IMR-90 (cell line): ENCODE measurements at regions not wholly inside any gene's neighbourhood (a gene's known extent, or its start where the extent isn't known, plus 50 kb on each side); places are given as distances from the start of the nearest gene placed in this dataset.

Experiments used
- ATAC-seq: fragments of 200-7000 bp; cut with Tn5 transposase; 2 replicates; pipeline ENCODE4 v1.9.1; 2020; ENCODE audit warnings: low read depth, mild to moderate bottlenecking, moderate library complexity
- BruUV-seq: library from RNA; stranded (reverse); fragments of 400-500 nt; replicated peaks from 2 replicates; lab custom pipeline; 2021; lab: Mats Ljungman, UMichigan
- CTCF ChIA-PET: fragments of 300-600 bp; formaldehyde crosslinking; extraction: SDS; loops from one replicate; lab custom pipeline; 2021; ENCODE audit warnings: antibody characterized with exemption; lab: Yijun Ruan, JAX
- POLR2A ChIA-PET: fragments of 300-600 bp; sonication (Branson Sonifier 250); formaldehyde crosslinking; loops from one replicate; lab custom pipeline; 2022; ENCODE audit warnings: antibody characterized with exemption; ENCODE audit not compliant: unreplicated experiment; lab: Charles Lee
- DNase-seq: peaks from one replicate; pipeline ENCODE4 v3.0.0; 2013
- H2AFZ ChIP-seq: replicated peaks from 2 replicates; pipeline ENCODE3; 2013; ENCODE audit warnings: low read length, mild to moderate bottlenecking; ENCODE audit not compliant: poor library complexity
- H2AK5ac ChIP-seq: 2 replicates; pipeline ENCODE4 v1.6.1; 2013; ENCODE audit warnings: low read depth, low read length, inconsistent platforms
- H2AK9ac ChIP-seq: replicated peaks from 2 replicates; pipeline ENCODE3; 2013; ENCODE audit warnings: mild to moderate bottlenecking, low read depth, low read length, moderate library complexity; ENCODE audit not compliant: poor library complexity
- H2BK120ac ChIP-seq: 2 replicates; pipeline ENCODE4 v1.6.1; 2013; ENCODE audit warnings: low read depth, low read length, inconsistent platforms
- H2BK15ac ChIP-seq: 3 replicates; pipeline ENCODE4 v1.6.1; 2013; ENCODE audit warnings: low read depth, low read length, inconsistent platforms
- H2BK20ac ChIP-seq: 2 replicates; pipeline ENCODE4 v1.6.1; 2013; ENCODE audit warnings: low read depth, mild to moderate bottlenecking, inconsistent platforms, low read length, moderate library complexity
- H2BK5ac ChIP-seq: 2 replicates; pipeline ENCODE4 v1.6.1; 2013; ENCODE audit warnings: mild to moderate bottlenecking, low read depth, low read length, inconsistent platforms; ENCODE audit not compliant: poor library complexity, severe bottlenecking
- H3K14ac ChIP-seq: replicated peaks from 2 replicates; pipeline ENCODE4 v1.6.1; 2013; ENCODE audit warnings: low read depth, low read length, inconsistent platforms
- H3K18ac ChIP-seq: 2 replicates; pipeline ENCODE4 v1.6.1; 2013; ENCODE audit warnings: low read depth, low read length, control low read depth
- H3K23ac ChIP-seq: 2 replicates; pipeline ENCODE4 v1.6.1; 2013; ENCODE audit warnings: low read depth, low read length, inconsistent platforms
- H3K27ac ChIP-seq: 2 replicates; pipeline ENCODE4 v1.5.1; 2013; ENCODE audit warnings: mild to moderate bottlenecking, control low read depth, low read length; ENCODE audit not compliant: insufficient read depth
- H3K27me3 ChIP-seq: 2 replicates; pipeline ENCODE4 v1.6.1; 2013; ENCODE audit warnings: low read length; ENCODE audit not compliant: control insufficient read depth, insufficient read depth
- H3K36me3 ChIP-seq: 2 replicates; pipeline ENCODE4 v1.6.1; 2013; ENCODE audit warnings: low read length, mixed read lengths; ENCODE audit not compliant: control insufficient read depth, insufficient read depth
- H3K4ac ChIP-seq: 2 replicates; pipeline ENCODE4 v1.6.1; 2013; ENCODE audit warnings: low read depth, low read length, inconsistent platforms
- H3K4me1 ChIP-seq: 2 replicates; pipeline ENCODE4 v1.6.1; 2013; ENCODE audit warnings: low read length, mixed read lengths; ENCODE audit not compliant: control insufficient read depth, insufficient read depth
- H3K4me2 ChIP-seq: 2 replicates; pipeline ENCODE4 v1.6.1; 2013; ENCODE audit warnings: low read depth, mild to moderate bottlenecking, control low read depth, low read length, moderate library complexity
- H3K4me3 ChIP-seq: 2 replicates; pipeline ENCODE4 v1.5.1; 2013; ENCODE audit warnings: low read depth, mild to moderate bottlenecking, control low read depth, low read length, moderate library complexity; ENCODE audit not compliant: insufficient read depth
- H3K56ac ChIP-seq: 2 replicates; pipeline ENCODE4 v1.6.1; 2013; ENCODE audit warnings: low read length, inconsistent platforms; ENCODE audit not compliant: insufficient read depth; ENCODE audit errors: extremely low read depth
- H3K79me1 ChIP-seq, 2 experiments: 2 replicates each; pipeline ENCODE4 v1.6.1; 2013; ENCODE audit warnings: low read length in 2 of 2, inconsistent platforms in 1 of 2, low read depth in 1 of 2
- H3K9ac ChIP-seq: 2 replicates; pipeline ENCODE4 v1.6.1; 2013; ENCODE audit warnings: low read depth, low read length, control low read depth
- H3K9me1 ChIP-seq: 2 replicates; pipeline ENCODE4 v1.6.1; 2013; ENCODE audit warnings: low read length, inconsistent platforms; ENCODE audit not compliant: insufficient read depth
- H3K9me3 ChIP-seq: 2 replicates; pipeline ENCODE4 v1.6.1; 2013; ENCODE audit warnings: low read length; ENCODE audit not compliant: control insufficient read depth, insufficient read depth
- H4K20me1 ChIP-seq: 2 replicates; pipeline ENCODE4 v1.6.1; 2013; ENCODE audit warnings: low read length, inconsistent platforms; ENCODE audit not compliant: insufficient read depth
- H4K5ac ChIP-seq: 2 replicates; pipeline ENCODE4 v1.6.1; 2013; ENCODE audit warnings: mild to moderate bottlenecking, low read depth, low read length, control low read depth
- H4K8ac ChIP-seq, 2 experiments: 2 replicates each; pipeline ENCODE4 v1.6.1; 2013; ENCODE audit warnings: low read depth in 2 of 2, low read length in 2 of 2, control low read depth in 1 of 2, inconsistent platforms in 1 of 2
- H4K91ac ChIP-seq: 2 replicates; pipeline ENCODE4 v1.6.1; 2013; ENCODE audit warnings: low read depth, low read length, inconsistent platforms; ENCODE audit not compliant: insufficient read depth
- CHD1 ChIP-seq: IDR thresholded peaks from 2 replicates; pipeline ENCODE4 v1.6.1; 2012; ENCODE audit warnings: low read depth, low read length, improper control_type of control experiment
- ELK1 ChIP-seq: fragments of 150-350 bp; IDR thresholded peaks from 2 replicates; pipeline ENCODE4 v1.6.1; 2016; ENCODE audit warnings: low read depth, mild to moderate bottlenecking, low read length, moderate library complexity, borderline replicate concordance
- FOS ChIP-seq: fragments of 150-350 bp; IDR thresholded peaks from 2 replicates; pipeline ENCODE4 v1.6.1; 2016; ENCODE audit warnings: low read depth, low read length
- NFE2L2 ChIP-seq: fragments of 150-350 bp; IDR thresholded peaks from 2 replicates; pipeline ENCODE4 v1.6.1; 2016; ENCODE audit warnings: low read depth, mild to moderate bottlenecking, low read length
- RFX5 ChIP-seq: IDR thresholded peaks from 2 replicates; pipeline ENCODE4 v1.8.0; 2012; ENCODE audit warnings: low read depth, mild to moderate bottlenecking, low read length, moderate library complexity
- WGBS, 2 experiments: methylation state at CpG; one replicate each; pipeline versions ENCODE4 v1.1.5 to v1.1.7; 2013; ENCODE audit warnings: missing lambda C conversion rate in 2 of 2; ENCODE audit not compliant: insufficient read length in 1 of 2; ENCODE audit errors: extremely low coverage in 2 of 2; 5-methylcytosine and 5-hydroxymethylcytosine counted together
- dilution Hi-C: fragments of 300-500 bp; cut with HindIII; formaldehyde crosslinking; loops from one replicate; pipeline ENCODE4 v1.14.3; 2018; ENCODE audit warnings: low sequenced_read_pairs; ENCODE audit not compliant: unreplicated experiment
- in situ Hi-C: fragments of 300-500 bp; cut with MboI; formaldehyde crosslinking; loops from 3 replicates; pipeline ENCODE4 v1.14.3; 2019; ENCODE audit warnings: low sequenced_read_pairs, inconsistent platforms, mixed read lengths
- intact Hi-C: fragments of 100-400 bp; cut with micrococcal nuclease; formaldehyde crosslinking; loops from 2 replicates; pipeline ENCODE4 v1.10.0; 2022

- POLR2A ChIA-PET: no interaction called here
- H3K4me3 ChIP-seq: no peak overlapping the region
These were observed 1075.0 kb downstream of the DIAPH3 start for GRCh38 chr13:59088716-59089115.

More at GRCh38 chr13:59088716-59089115, 1075.0 kb downstream of the DIAPH3 start:
- Histone ChIP-seq H3K27me3 (no peaks in the 10 kb centered on the region), H3K9me3 (0 out of 2 replicates have a peak, but pooled peaks cover 3% of the 10 kb centered on the region), H4K91ac (no peak overlapping the region), H2AFZ (peak overlapping the region; percentile 34), H3K14ac (no peak overlapping the region; the same call in 1 of the 2 replicates), H2BK5ac (peak overlapping the region; percentile 38), H4K20me1 (no peaks in the 10 kb centered on the region), H3K27ac (no peak overlapping the region), H4K8ac (peak overlapping the region in 1 of 2 experiments; percentile 1; a peak in 1 of 4 replicates), H3K23ac (no peak overlapping the region), H3K36me3 (no peaks in the 10 kb centered on the region), H3K56ac (no peak overlapping the region), H3K9ac (no peak overlapping the region), H3K4me2 (peak overlapping the region; percentile 48; the same call in 1 of the 2 replicates), H2AK5ac (no peak overlapping the region), H3K4me1 (peaks cover 4% of the 10 kb centered on the region; the same call in 1 of the 2 replicates), H2AK9ac (no peak overlapping the region), H3K18ac (no peak overlapping the region), H3K4ac (no peak overlapping the region; the same call in 1 of the 2 replicates), H4K5ac (no peak overlapping the region), H2BK15ac (no peak overlapping the region), H3K79me1 (no peaks in the 10 kb centered on the region), H3K9me1 (no peaks in the 10 kb centered on the region; the same call in 1 of the 2 replicates), H2BK120ac (no peak overlapping the region), H2BK20ac (no peak overlapping the region)
- 0% methylated on average over 1 of the region's 2 CpGs; no CpG with 5 or more reads in 1 of the 2 experiments for WGBS, 2 experiments
- ATAC-seq (peak; percentile 68), DNase-seq (peak; percentile 78)
- no peak for TF ChIP-seq NFE2L2
- TF ChIP-seq CHD1: no peak
- TF ChIP-seq RFX5: no peak
- TF ChIP-seq ELK1: no peak
- TF ChIP-seq FOS: 0 out of 2 replicates have a peak, but pooled peaks have one; percentile 39
- intact Hi-C loops: no loop called here
- in situ Hi-C loops: no loop called here
- no TSS peak for BruUV-seq
- dilution Hi-C loops: no loop called here
- CTCF ChIA-PET: no interaction called here
